HepG2 (cell line): ENCODE measurements at regions not wholly inside any gene's neighbourhood (a gene's known extent, or its start where the extent isn't known, plus 50 kb on each side); places are given as distances from the start of the nearest gene placed in this dataset.

Source experiments
- ARHGAP35 ChIP-seq: sonication (generic); formaldehyde crosslinking; IDR thresholded peaks from 2 replicates; pipeline ENCODE4 v1.9.0; 2022; ENCODE audit warnings: mild to moderate bottlenecking, inconsistent platforms, moderate library complexity, missing genetic modification reagents, borderline replicate concordance
- CCAR2 ChIP-seq: fragments of 200-400 bp; formaldehyde crosslinking; optimal IDR thresholded peaks from 2 replicates; pipeline ENCODE3; 2018; ENCODE audit warnings: low read depth, mild to moderate bottlenecking, low read length, moderate library complexity
- CHD2 ChIP-seq: IDR thresholded peaks from 2 replicates; pipeline ENCODE4 v1.6.1; 2011; ENCODE audit warnings: low read depth, low read length, improper control_type of control experiment
- FOSL2 ChIP-seq: sonication (generic); formaldehyde crosslinking; IDR thresholded peaks from 2 replicates; pipeline ENCODE4 v1.4.0; 2020; ENCODE audit warnings: missing genetic modification reagents
- GLI4 ChIP-seq: sonication (generic); formaldehyde crosslinking; IDR thresholded peaks from 2 replicates; pipeline ENCODE4 v1.5.1; 2020; ENCODE audit warnings: missing genetic modification reagents, mild to moderate bottlenecking, moderate library complexity, borderline replicate concordance
- POLR2A ChIP-seq, 2 experiments: IDR thresholded peaks; 2 replicates each; pipeline ENCODE4 v1.6.1; 2011; ENCODE audit warnings: low read depth in 2 of 2, low read length in 2 of 2, mild to moderate bottlenecking in 1 of 2, moderate library complexity in 1 of 2; ENCODE audit not compliant: insufficient read depth in 1 of 2
- SUZ12 ChIP-seq: fragments of 150-350 bp; IDR thresholded peaks from 2 replicates; pipeline ENCODE4 v1.6.1; 2014; ENCODE audit warnings: low read depth, low read length
- U2AF1 ChIP-seq: fragments of 200-400 bp; formaldehyde crosslinking; optimal IDR thresholded peaks from 2 replicates; pipeline ENCODE3; 2017; ENCODE audit warnings: mild to moderate bottlenecking, low read depth, low read length
- U2AF2 ChIP-seq: fragments of 200-400 bp; formaldehyde crosslinking; IDR thresholded peaks from 2 replicates; pipeline ENCODE4 v1.6.1; 2017; ENCODE audit warnings: low read depth, mild to moderate bottlenecking, low read length
- ZFP36L2 ChIP-seq: sonication (generic); formaldehyde crosslinking; IDR thresholded peaks from 2 replicates; pipeline ENCODE4 v1.4.0; 2020; ENCODE audit warnings: missing genetic modification reagents
- ZNF232 ChIP-seq: sonication (generic); formaldehyde crosslinking; IDR thresholded peaks from 2 replicates; pipeline ENCODE4 v1.4.0; 2020; ENCODE audit warnings: missing genetic modification reagents, borderline replicate concordance
- ZNF282 ChIP-seq: fragments of 450-650 bp; IDR thresholded peaks from 2 replicates; pipeline ENCODE4 v1.6.1; 2018; ENCODE audit not compliant: partially characterized antibody
- TF ChIP-seq, protein P1 (sequence below): sonication (generic); formaldehyde crosslinking; IDR thresholded peaks from 2 replicates; pipeline ENCODE4 v1.5.0; 2020; ENCODE audit warnings: mild to moderate bottlenecking, missing genetic modification reagents, moderate library complexity
- TF ChIP-seq, protein P2 (sequence below): IDR thresholded peaks from 2 replicates; pipeline ENCODE4 v1.6.1; 2016; ENCODE audit warnings: low read depth

DNA sequence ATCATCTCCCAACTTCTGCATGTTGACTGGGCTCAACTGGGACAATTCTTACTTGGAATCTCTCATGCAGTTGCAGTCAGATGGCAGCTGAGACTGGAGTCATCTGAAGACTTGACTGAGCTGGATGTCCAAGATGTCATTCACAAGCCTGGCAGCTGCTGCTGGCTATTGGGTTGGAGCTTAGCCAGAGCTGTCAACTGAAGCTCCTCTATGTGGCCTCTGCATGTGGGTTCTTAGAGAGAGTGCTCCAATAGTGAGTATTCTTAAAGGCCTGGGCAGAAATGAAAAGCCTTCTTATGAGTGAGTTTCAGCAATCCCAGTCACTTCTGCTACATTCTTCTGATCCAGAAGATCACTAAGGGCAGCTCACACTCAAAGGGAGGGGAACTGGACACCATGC, 440.9 kb downstream of the LRIG3 start:
- no peak for TF ChIP-seq CCAR2
- no peak for TF ChIP-seq U2AF2
- no peak for TF ChIP-seq ZFP36L2 (CRISPR knock-in tag)
- TF ChIP-seq, protein P1, sequence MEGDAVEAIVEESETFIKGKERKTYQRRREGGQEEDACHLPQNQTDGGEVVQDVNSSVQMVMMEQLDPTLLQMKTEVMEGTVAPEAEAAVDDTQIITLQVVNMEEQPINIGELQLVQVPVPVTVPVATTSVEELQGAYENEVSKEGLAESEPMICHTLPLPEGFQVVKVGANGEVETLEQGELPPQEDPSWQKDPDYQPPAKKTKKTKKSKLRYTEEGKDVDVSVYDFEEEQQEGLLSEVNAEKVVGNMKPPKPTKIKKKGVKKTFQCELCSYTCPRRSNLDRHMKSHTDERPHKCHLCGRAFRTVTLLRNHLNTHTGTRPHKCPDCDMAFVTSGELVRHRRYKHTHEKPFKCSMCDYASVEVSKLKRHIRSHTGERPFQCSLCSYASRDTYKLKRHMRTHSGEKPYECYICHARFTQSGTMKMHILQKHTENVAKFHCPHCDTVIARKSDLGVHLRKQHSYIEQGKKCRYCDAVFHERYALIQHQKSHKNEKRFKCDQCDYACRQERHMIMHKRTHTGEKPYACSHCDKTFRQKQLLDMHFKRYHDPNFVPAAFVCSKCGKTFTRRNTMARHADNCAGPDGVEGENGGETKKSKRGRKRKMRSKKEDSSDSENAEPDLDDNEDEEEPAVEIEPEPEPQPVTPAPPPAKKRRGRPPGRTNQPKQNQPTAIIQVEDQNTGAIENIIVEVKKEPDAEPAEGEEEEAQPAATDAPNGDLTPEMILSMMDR (CRISPR knock-in tag): no peak
- TF ChIP-seq ZNF232 (CRISPR knock-in tag): no peak
- no peak for TF ChIP-seq POLR2A (IDR thresholded peaks at IDR 0.05; ENCODE audit: insufficient read depth in 1 of 2, low read depth in 2 of 2, low read length in 2 of 2)
- no peak for TF ChIP-seq U2AF1
- TF ChIP-seq ARHGAP35 (CRISPR knock-in tag): no peak
- no peak for TF ChIP-seq CHD2
- no peak for TF ChIP-seq SUZ12
- no peak for TF ChIP-seq FOSL2 (CRISPR knock-in tag)
- TF ChIP-seq, protein P2, sequence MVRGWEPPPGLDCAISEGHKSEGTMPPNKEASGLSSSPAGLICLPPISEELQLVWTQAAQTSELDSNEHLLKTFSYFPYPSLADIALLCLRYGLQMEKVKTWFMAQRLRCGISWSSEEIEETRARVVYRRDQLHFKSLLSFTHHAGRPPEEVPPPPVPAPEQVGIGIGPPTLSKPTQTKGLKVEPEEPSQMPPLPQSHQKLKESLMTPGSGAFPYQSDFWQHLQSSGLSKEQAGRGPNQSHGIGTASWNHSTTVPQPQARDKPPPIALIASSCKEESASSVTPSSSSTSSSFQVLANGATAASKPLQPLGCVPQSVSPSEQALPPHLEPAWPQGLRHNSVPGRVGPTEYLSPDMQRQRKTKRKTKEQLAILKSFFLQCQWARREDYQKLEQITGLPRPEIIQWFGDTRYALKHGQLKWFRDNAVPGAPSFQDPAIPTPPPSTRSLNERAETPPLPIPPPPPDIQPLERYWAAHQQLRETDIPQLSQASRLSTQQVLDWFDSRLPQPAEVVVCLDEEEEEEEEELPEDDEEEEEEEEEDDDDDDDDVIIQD (CRISPR knock-in tag): no peak
- TF ChIP-seq GLI4 (CRISPR knock-in tag): no peak
- TF ChIP-seq ZNF282: no peak
